Fibroblast of lung (primary cell): ENCODE measurements at regions not wholly inside any gene's neighbourhood (a gene's known extent, or its start where the extent isn't known, plus 50 kb on each side); places are given as distances from the start of the nearest gene placed in this dataset.

ENCODE experiments used
- DNase-seq, 2 donors: peaks; one replicate each; pipeline versions ENCODE4 v3.0.0 to v3.0.0-alpha.2; 2010; ENCODE audit warnings: low read depth in 2 of 2
- H2AFZ ChIP-seq: 2 replicates; pipeline ENCODE4 v1.5.1; 2012; ENCODE audit warnings: low read length, control low read depth, inconsistent platforms
- H3K27ac ChIP-seq: 2 replicates; pipeline ENCODE4 v1.5.1; 2011; ENCODE audit warnings: low read length, control low read depth; ENCODE audit not compliant: insufficient read depth
- H3K27me3 ChIP-seq: 2 replicates; pipeline ENCODE4 v1.5.1; 2011; ENCODE audit warnings: mild to moderate bottlenecking, low read length; ENCODE audit not compliant: control insufficient read depth, insufficient read depth
- H3K36me3 ChIP-seq: 2 replicates; pipeline ENCODE4 v1.5.1; 2011; ENCODE audit warnings: low read length; ENCODE audit not compliant: control insufficient read depth, insufficient read depth
- H3K4me1 ChIP-seq: 2 replicates; pipeline ENCODE4 v1.5.1; 2011; ENCODE audit warnings: low read length; ENCODE audit not compliant: control insufficient read depth, insufficient read depth; ENCODE audit errors: extremely low read depth
- H3K4me2 ChIP-seq: 2 replicates; pipeline ENCODE4 v1.5.1; 2011; ENCODE audit warnings: low read length, control low read depth; ENCODE audit not compliant: insufficient read depth; ENCODE audit errors: extremely low read depth
- H3K4me3 ChIP-seq, 4 experiments: fragments of 200-600 bp in 1 of 4; sonication (generic) in 1 of 4; replicated peaks in 1 of 4; 2 replicates each; pipeline ENCODE4 v1.5.1; 2011 to 2016; ENCODE audit warnings: low read length in 4 of 4, low read depth in 3 of 4, mild to moderate bottlenecking in 3 of 4, control low read depth in 2 of 4, inconsistent platforms in 1 of 4, mixed read lengths in 1 of 4; ENCODE audit not compliant: insufficient read depth in 1 of 4; ENCODE audit errors: control extremely low read depth in 1 of 4
- H3K79me2 ChIP-seq: 2 replicates; pipeline ENCODE4 v1.5.1; 2012; ENCODE audit warnings: mild to moderate bottlenecking, low read length, inconsistent platforms; ENCODE audit not compliant: control insufficient read depth, insufficient read depth
- H3K9ac ChIP-seq: 2 replicates; pipeline ENCODE4 v1.5.1; 2011; ENCODE audit warnings: mild to moderate bottlenecking, low read length, control low read depth; ENCODE audit not compliant: insufficient read depth
- H3K9me3 ChIP-seq: 2 replicates; pipeline ENCODE4 v1.5.1; 2012; ENCODE audit warnings: low read depth, low read length; ENCODE audit not compliant: control insufficient read depth, insufficient read depth
- H4K20me1 ChIP-seq: 2 replicates; pipeline ENCODE4 v1.5.1; 2011; ENCODE audit warnings: low read length; ENCODE audit not compliant: control insufficient read depth, insufficient read depth; ENCODE audit errors: extremely low read depth
- EZH2 ChIP-seq: IDR thresholded peaks from 2 replicates; pipeline ENCODE4 v1.5.1; 2012; ENCODE audit warnings: low read length, control low read depth, mild to moderate bottlenecking; ENCODE audit errors: missing control alignments
- TF ChIP-seq, protein P1 (sequence below), 2 donors: IDR thresholded peaks in 1 of 2; conservative IDR thresholded peaks in 1 of 2; 1 replicate in 1 of 2; 2 replicates in 1 of 2; pipeline ENCODE4 v1.5.1; 2011 to 2012; ENCODE audit warnings: low read length in 2 of 2, control low read depth in 1 of 2, inconsistent platforms in 1 of 2, low read depth in 1 of 2, mild to moderate bottlenecking in 1 of 2

DNA sequence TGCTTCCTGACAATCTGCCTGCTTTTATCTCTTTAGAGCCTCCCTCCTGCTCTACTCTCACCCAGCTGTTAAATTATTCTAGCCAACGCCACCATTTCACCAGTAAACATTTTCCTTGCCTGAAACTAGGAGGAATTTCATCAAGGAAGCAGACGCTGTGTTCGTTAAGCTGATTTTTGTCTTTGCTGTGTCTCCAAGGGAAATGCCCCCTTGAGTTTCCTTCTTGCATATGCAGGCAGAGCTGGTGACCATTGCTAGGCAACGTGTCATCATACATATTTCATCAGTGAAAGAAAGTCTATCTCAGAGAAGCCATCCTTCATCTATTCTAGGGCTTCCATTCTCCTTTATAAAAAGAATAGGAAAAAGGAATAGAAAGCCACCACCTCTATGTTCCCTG is 87.0 kb upstream of the ST8SIA2 start:
- TF ChIP-seq, protein P1, sequence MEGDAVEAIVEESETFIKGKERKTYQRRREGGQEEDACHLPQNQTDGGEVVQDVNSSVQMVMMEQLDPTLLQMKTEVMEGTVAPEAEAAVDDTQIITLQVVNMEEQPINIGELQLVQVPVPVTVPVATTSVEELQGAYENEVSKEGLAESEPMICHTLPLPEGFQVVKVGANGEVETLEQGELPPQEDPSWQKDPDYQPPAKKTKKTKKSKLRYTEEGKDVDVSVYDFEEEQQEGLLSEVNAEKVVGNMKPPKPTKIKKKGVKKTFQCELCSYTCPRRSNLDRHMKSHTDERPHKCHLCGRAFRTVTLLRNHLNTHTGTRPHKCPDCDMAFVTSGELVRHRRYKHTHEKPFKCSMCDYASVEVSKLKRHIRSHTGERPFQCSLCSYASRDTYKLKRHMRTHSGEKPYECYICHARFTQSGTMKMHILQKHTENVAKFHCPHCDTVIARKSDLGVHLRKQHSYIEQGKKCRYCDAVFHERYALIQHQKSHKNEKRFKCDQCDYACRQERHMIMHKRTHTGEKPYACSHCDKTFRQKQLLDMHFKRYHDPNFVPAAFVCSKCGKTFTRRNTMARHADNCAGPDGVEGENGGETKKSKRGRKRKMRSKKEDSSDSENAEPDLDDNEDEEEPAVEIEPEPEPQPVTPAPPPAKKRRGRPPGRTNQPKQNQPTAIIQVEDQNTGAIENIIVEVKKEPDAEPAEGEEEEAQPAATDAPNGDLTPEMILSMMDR (conservative IDR thresholded peaks at IDR 0.05 in 1 of 2, IDR thresholded peaks at IDR 0.05 in 1 of 2; ENCODE audit: low read depth in 1 of 2, low read length in 2 of 2) = no peak
- TF ChIP-seq EZH2 = no peak
- no peaks in the 10 kb centered on the region for H3K27me3 ChIP-seq
- no peak overlapping the region for H3K9ac ChIP-seq
- H4K20me1 ChIP-seq = no peaks in the 10 kb centered on the region
- no peaks in the 10 kb centered on the region for H3K4me1 ChIP-seq
- no peak overlapping the region for H2AFZ ChIP-seq
- no peaks in the 10 kb centered on the region for H3K79me2 ChIP-seq
- H3K9me3 ChIP-seq = no peaks in the 10 kb centered on the region
- H3K4me2 ChIP-seq = no peak overlapping the region
- no peak overlapping the region for H3K4me3 ChIP-seq
- no peaks in the 10 kb centered on the region for H3K36me3 ChIP-seq
- peak in 1 of 2 donors; percentile 9 for DNase-seq
- no peak overlapping the region for H3K27ac ChIP-seq

DNA sequence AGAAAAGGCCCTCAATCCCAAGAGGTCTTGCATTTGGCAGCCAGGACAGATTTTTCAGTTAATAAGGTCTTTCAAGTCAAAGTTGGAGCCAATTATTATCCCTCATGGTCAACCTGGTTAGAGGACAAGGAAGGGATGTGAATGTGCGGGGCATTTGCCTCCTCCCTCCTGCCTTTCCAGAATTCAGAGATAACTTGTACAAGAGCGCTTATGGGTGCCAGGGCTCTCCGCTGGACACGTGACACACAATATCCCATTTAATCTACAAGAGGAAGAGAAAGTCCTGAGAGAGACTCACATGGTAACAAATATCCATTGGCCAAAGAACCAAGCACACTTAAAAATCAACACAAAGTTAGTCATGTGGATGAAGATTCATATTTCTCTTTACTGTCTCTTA is 78.5 kb upstream of the ST8SIA2 start:
- H3K4me2 ChIP-seq = no peak overlapping the region
- no peak overlapping the region for H3K27ac ChIP-seq
- H2AFZ ChIP-seq = no peak overlapping the region
- H3K9ac ChIP-seq = no peak overlapping the region
- DNase-seq = no peak
- no peaks in the 10 kb centered on the region for H3K36me3 ChIP-seq
- no peaks in the 10 kb centered on the region for H4K20me1 ChIP-seq
- TF ChIP-seq, protein P1 (conservative IDR thresholded peaks at IDR 0.05 in 1 of 2, IDR thresholded peaks at IDR 0.05 in 1 of 2; ENCODE audit: low read depth in 1 of 2, low read length in 2 of 2) = no peak
- TF ChIP-seq EZH2 = no peak
- H3K79me2 ChIP-seq = no peaks in the 10 kb centered on the region
- H3K27me3 ChIP-seq = no peaks in the 10 kb centered on the region
- H3K4me1 ChIP-seq = no peaks in the 10 kb centered on the region
- H3K4me3 ChIP-seq = no peak overlapping the region
- no peaks in the 10 kb centered on the region for H3K9me3 ChIP-seq

DNA sequence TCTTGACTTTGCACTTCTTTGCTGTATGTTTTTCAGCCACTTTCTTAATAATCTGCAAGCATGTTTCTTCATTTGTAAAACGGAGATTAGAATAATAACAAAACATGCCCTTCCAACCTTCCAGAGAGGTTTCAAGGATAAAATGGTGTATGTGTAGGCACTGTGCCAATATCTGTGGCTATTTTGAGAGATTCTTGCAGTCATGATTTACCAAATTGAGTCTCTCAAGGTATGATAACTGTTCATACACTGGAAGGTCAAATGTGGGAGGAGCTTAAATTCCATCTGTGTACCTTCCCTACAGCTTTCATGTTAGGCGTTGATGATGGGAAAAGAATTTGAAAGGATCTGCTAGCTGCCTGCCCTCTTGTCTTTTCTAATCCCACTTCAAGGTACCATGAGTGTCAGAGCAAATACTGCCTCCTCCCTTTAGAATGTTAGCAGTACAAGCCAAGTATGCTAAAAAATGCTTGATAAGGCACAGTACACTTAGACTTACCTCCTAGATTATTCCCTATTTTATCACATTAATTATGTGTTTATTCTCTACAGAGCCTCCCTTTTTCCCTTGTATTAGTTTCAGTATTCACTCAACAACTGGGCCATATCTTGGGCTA is 78.0 kb upstream of the ST8SIA2 start:
- Histone ChIP-seq H3K4me1 (no peaks in the 10 kb centered on the region), H3K9me3 (no peaks in the 10 kb centered on the region), H3K79me2 (no peaks in the 10 kb centered on the region), H3K4me2 (no peak overlapping the region), H3K9ac (no peak overlapping the region), H4K20me1 (no peaks in the 10 kb centered on the region), H3K36me3 (no peaks in the 10 kb centered on the region), H3K4me3 (no peak overlapping the region), H3K27me3 (no peaks in the 10 kb centered on the region), H3K27ac (no peak overlapping the region), H2AFZ (no peak overlapping the region)
- no peak for DNase-seq
- TF ChIP-seq, protein P1 (conservative IDR thresholded peaks at IDR 0.05 in 1 of 2, IDR thresholded peaks at IDR 0.05 in 1 of 2; ENCODE audit: low read depth in 1 of 2, low read length in 2 of 2) = no peak
- no peak for TF ChIP-seq EZH2
